Sciatic nerve (tissue), 2 donors: ENCODE measurements at regions not wholly inside any gene's neighbourhood (a gene's known extent, or its start where the extent isn't known, plus 50 kb on each side); places are given as distances from the start of the nearest gene placed in this dataset.

Experiments used
- ATAC-seq: fragments of 200-7000 bp; cut with Tn5 transposase; one replicate; pipeline ENCODE4 v1.9.1; 2020; ENCODE audit warnings: mild to moderate bottlenecking, moderate library complexity
- DNase-seq: peaks from one replicate; pipeline ENCODE4 v3.0.0-alpha.2; 2020; ENCODE audit warnings: low spot score
- intact Hi-C: fragments of 100-400 bp; cut with DNase I; formaldehyde crosslinking; loops from one replicate; pipeline ENCODE4 v1.14.2; 2022
- donor health status: DM: no; HTN: no; CAD: no.
- donor health status: DM: no; HTN: no; CAD: no.

- ATAC-seq: peak; percentile 67
- intact Hi-C loops: no loop called here
- no peak for DNase-seq
Measured at GRCh38 chr6:27078734-27079357, 168.7 kb upstream of the PRSS16 start.

- intact Hi-C loops: no loop called here
- DNase-seq (no peak), ATAC-seq (no peak)
Measured at GRCh38 chr6:27081188-27081587, 166.3 kb upstream of the PRSS16 start.

- ATAC-seq: no peak
- intact Hi-C loops: no loop called here
- DNase-seq: no peak
Measured at GRCh38 chr6:27081931-27082330, 165.6 kb upstream of the PRSS16 start.

- ATAC-seq: no peak
- no peak for DNase-seq
- intact Hi-C loops: no loop called here
Measured at GRCh38 chr6:27088068-27088467, 159.4 kb upstream of the PRSS16 start.

- intact Hi-C loops: no loop called here
- DNase-seq (no peak), ATAC-seq (no peak)
Measured at GRCh38 chr6:27091661-27092315, 155.7 kb upstream of the PRSS16 start.

- DNase-seq: no peak
- intact Hi-C loops: no loop called here
- ATAC-seq: no peak
Measured at GRCh38 chr6:27092316-27092692, 155.2 kb upstream of the PRSS16 start.

- intact Hi-C loops: no loop called here
- ATAC-seq (no peak), DNase-seq (no peak)
Measured at GRCh38 chr6:27095914-27096313, 151.6 kb upstream of the PRSS16 start.

GRCh38 chr6:27096834-27097511 lies 150.5 kb upstream of the PRSS16 start:
- intact Hi-C loops: no loop called here
- DNase-seq (no peak), ATAC-seq (no peak)

GRCh38 chr6:27098956-27099355 lies 148.5 kb upstream of the PRSS16 start:
- ATAC-seq (no peak), DNase-seq (no peak)
- intact Hi-C loops: no loop called here

GRCh38 chr6:27100921-27101320 lies 146.6 kb upstream of the PRSS16 start:
- ATAC-seq (no peak), DNase-seq (no peak)
- intact Hi-C loops: no loop called here

- DNase-seq: no peak
- intact Hi-C loops: no loop called here
Measured at GRCh38 chr6:27101824-27102223, 145.7 kb upstream of the PRSS16 start.

GRCh38 chr6:27106382-27106781 lies 141.1 kb upstream of the PRSS16 start:
- DNase-seq (no peak), ATAC-seq (no peak)
- intact Hi-C loops: no loop called here

More at GRCh38 chr6:27101824-27102223, 145.7 kb upstream of the PRSS16 start:
- ATAC-seq: no peak

GRCh38 chr6:27111743-27112142 lies 135.8 kb upstream of the PRSS16 start:
- ATAC-seq (no peak), DNase-seq (no peak)
- intact Hi-C loops: no loop called here

- intact Hi-C loops: no loop called here
- ATAC-seq (no peak), DNase-seq (no peak)
Measured at GRCh38 chr6:27112974-27113373, 134.5 kb upstream of the PRSS16 start.

- ATAC-seq (no peak), DNase-seq (no peak)
- intact Hi-C loops: no loop called here
Measured at GRCh38 chr6:27119329-27119728, 128.2 kb upstream of the PRSS16 start.

GRCh38 chr6:27119761-27120160 lies 127.7 kb upstream of the PRSS16 start:
- intact Hi-C loops: no loop called here
- DNase-seq (no peak), ATAC-seq (no peak)

- intact Hi-C loops: no loop called here
- DNase-seq: no peak
- ATAC-seq: no peak
Measured at GRCh38 chr6:27121640-27122039, 125.9 kb upstream of the PRSS16 start.

- intact Hi-C loops: no loop called here
- ATAC-seq: no peak
- no peak for DNase-seq
Measured at GRCh38 chr6:27124252-27124657, 123.2 kb upstream of the PRSS16 start.

GRCh38 chr6:27126046-27126814 lies 121.3 kb upstream of the PRSS16 start:
- intact Hi-C loops: no loop called here
- DNase-seq: no peak
- no peak for ATAC-seq
